ENCODE measurements at regions not wholly inside any gene's neighbourhood (a gene's known extent, or its start where the extent isn't known, plus 50 kb on each side); places are given as distances from the start of the nearest gene placed in this dataset.

DNA sequence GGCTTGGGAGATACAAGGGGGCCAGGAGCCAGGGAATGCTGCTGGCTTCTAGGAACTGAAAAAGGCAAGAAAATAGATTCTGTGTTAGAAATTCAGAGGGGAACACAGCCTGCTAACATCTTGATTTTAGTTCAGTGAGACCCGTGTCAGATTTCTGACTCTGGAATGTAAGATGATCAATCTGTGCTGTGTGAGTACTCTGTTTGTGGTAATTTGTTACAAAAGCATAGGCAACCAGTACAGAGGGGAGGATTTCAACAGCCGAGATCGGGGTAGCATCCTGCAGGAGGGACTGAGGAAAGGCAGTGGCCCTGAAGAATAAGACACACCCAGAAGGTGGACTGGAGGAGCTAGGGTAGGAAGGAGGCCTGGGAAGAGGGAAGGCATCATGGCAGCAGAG is 410.0 kb upstream of the CCDC196 start:
- TF ChIP-seq CTCF (conservative IDR thresholded peaks at IDR 0.05) (no peak), ZFX (IDR thresholded peaks at IDR 0.05) (no peak)
